H1 (cell line): ENCODE measurements at regions not wholly inside any gene's neighbourhood (a gene's known extent, or its start where the extent isn't known, plus 50 kb on each side); places are given as distances from the start of the nearest gene placed in this dataset.

Experiments
- BACH1 ChIP-seq: IDR thresholded peaks from 2 replicates; pipeline ENCODE4 v1.6.1; 2012; ENCODE audit warnings: low read length, improper control_type of control experiment
- BCL11A ChIP-seq, 2 experiments: IDR thresholded peaks; one replicate each; pipeline ENCODE4 v1.6.1; 2011; ENCODE audit warnings: low read depth in 2 of 2, low read length in 2 of 2, mild to moderate bottlenecking in 2 of 2
- CEBPB ChIP-seq: IDR thresholded peaks from 2 replicates; pipeline ENCODE4 v1.6.1; 2012; ENCODE audit warnings: low read depth, low read length
- CHD2 ChIP-seq: IDR thresholded peaks from 2 replicates; pipeline ENCODE4 v1.6.1; 2012; ENCODE audit warnings: low read length, improper control_type of control experiment
- CTCF ChIP-seq, 3 experiments: IDR thresholded peaks; 1 replicate in 2 of 3; 2 replicates in 1 of 3; pipeline versions ENCODE4 v1.5.1 to v1.6.1; 2011; ENCODE audit warnings: low read length in 3 of 3, mild to moderate bottlenecking in 3 of 3, inconsistent platforms in 2 of 3, low read depth in 1 of 3, moderate library complexity in 1 of 3; ENCODE audit not compliant: insufficient read depth in 1 of 3; ENCODE audit errors: control extremely low read depth in 1 of 3
- POLR2A ChIP-seq, 2 experiments: IDR thresholded peaks; 1 replicate in 1 of 2; 2 replicates in 1 of 2; pipeline ENCODE4 v1.6.1; 2011; ENCODE audit warnings: low read depth in 2 of 2, low read length in 2 of 2, mild to moderate bottlenecking in 2 of 2; ENCODE audit errors: control extremely low read depth in 1 of 2
- POLR2AphosphoS5 ChIP-seq: IDR thresholded peaks from 2 replicates; pipeline ENCODE4 v1.6.1; 2011; ENCODE audit warnings: low read depth, low read length
- RBBP5 ChIP-seq: IDR thresholded peaks from 2 replicates; pipeline ENCODE4 v1.7.1; 2012; ENCODE audit warnings: low read depth, mild to moderate bottlenecking, inconsistent platforms, low read length, moderate library complexity, borderline replicate concordance
- RFX5 ChIP-seq: IDR thresholded peaks from 2 replicates; pipeline ENCODE4 v1.6.1; 2011; ENCODE audit warnings: low read depth, low read length, improper control_type of control experiment, borderline replicate concordance
- RXRA ChIP-seq: IDR thresholded peaks from 2 replicates; pipeline ENCODE4 v1.6.1; 2011; ENCODE audit warnings: low read depth, mild to moderate bottlenecking, low read length, moderate library complexity; ENCODE audit not compliant: insufficient read depth
- SUZ12 ChIP-seq: fragments of 200-600 bp; sonication (generic); IDR thresholded peaks from 2 replicates; pipeline ENCODE4 v1.6.1; 2012; ENCODE audit warnings: mild to moderate bottlenecking, inconsistent platforms, low read length, moderate library complexity, mixed read lengths
- TAF1 ChIP-seq: IDR thresholded peaks from 2 replicates; pipeline ENCODE4 v1.6.1; 2011; ENCODE audit warnings: mild to moderate bottlenecking, low read depth, low read length
- TCF12 ChIP-seq: IDR thresholded peaks from 2 replicates; pipeline ENCODE4 v1.6.1; 2011; ENCODE audit warnings: low read depth, mild to moderate bottlenecking, low read length
- YY1 ChIP-seq: IDR thresholded peaks from 2 replicates; pipeline ENCODE4 v1.6.1; 2011; ENCODE audit warnings: low read depth, mild to moderate bottlenecking, low read length

DNA sequence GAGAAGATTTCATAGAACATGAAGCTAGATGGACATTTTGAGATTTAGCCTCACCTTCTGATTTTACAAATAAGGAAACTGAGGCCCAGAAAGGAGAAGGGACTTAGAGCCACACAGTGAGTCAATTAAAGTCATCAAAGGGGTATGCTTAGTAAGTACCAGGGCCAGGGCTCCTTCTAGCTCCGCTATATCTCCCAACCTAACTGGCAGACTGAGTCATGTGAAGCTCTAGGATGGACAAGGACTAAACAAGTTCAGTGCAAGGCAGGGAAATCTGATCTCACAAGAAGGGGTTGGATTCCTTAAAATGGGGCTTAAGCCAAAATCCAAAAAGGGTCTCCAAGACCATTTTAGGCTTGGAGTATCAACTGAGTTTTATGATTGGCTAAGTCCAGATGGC is 215.8 kb downstream of the PHLDA1 start:
- no peak for TF ChIP-seq RBBP5
- TF ChIP-seq BACH1, result no peak
- no peak for TF ChIP-seq POLR2AphosphoS5
- no peak for TF ChIP-seq CTCF (IDR thresholded peaks at IDR 0.05; ENCODE audit: control extremely low read depth in 1 of 3, insufficient read depth in 1 of 3, low read depth in 1 of 3, low read length in 3 of 3)
- TF ChIP-seq SUZ12, result no peak
- no peak for TF ChIP-seq RXRA
- no peak for TF ChIP-seq TCF12
- no peak for TF ChIP-seq TAF1
- no peak for TF ChIP-seq CHD2
- no peak for TF ChIP-seq RFX5
- no peak for TF ChIP-seq POLR2A (IDR thresholded peaks at IDR 0.05; ENCODE audit: control extremely low read depth in 1 of 2, low read depth in 2 of 2, low read length in 2 of 2)
- TF ChIP-seq BCL11A (IDR thresholded peaks at IDR 0.05; ENCODE audit: low read depth in 2 of 2, low read length in 2 of 2), result no peak
- TF ChIP-seq CEBPB, result no peak
- no peak for TF ChIP-seq YY1
